CD4-positive, alpha-beta T cell (primary cell): ENCODE measurements at regions not wholly inside any gene's neighbourhood (a gene's known extent, or its start where the extent isn't known, plus 50 kb on each side); places are given as distances from the start of the nearest gene placed in this dataset.
A peak's percentile ranks its signal among the peaks of the same experiment; 100 is the strongest.

Source experiments
- ATAC-seq: fragments of 200-7000 bp; cut with Tn5 transposase; one replicate; pipeline ENCODE4 v1.10.0; 2022; ENCODE audit warnings: mild to moderate bottlenecking; ENCODE audit not compliant: poor library complexity
- CTCF ChIA-PET: fragments of 350-600 bp; sonication (Branson Sonifier 250); formaldehyde crosslinking; loops from one replicate; lab custom pipeline; 2021; ENCODE audit warnings: antibody characterized with exemption, inconsistent platforms; lab: Charles Lee
- POLR2A ChIA-PET: fragments of 350-600 bp; sonication (Branson Sonifier 250); formaldehyde crosslinking; loops from one replicate; lab custom pipeline; 2021; ENCODE audit warnings: antibody characterized with exemption, inconsistent platforms; lab: Charles Lee
- DNase-seq, 14 experiments: peaks; one replicate each; pipeline ENCODE4 v3.0.0-alpha.2; 2013 to 2020; ENCODE audit warnings: mixed read lengths in 2 of 14
- H3K27ac ChIP-seq, 2 donors: one replicate each; pipeline versions ENCODE4 v1.5.1 to v1.7.0; 2013; ENCODE audit warnings: low read length in 2 of 2, low read depth in 1 of 2, mild to moderate bottlenecking in 1 of 2
- H3K27me3 ChIP-seq, 2 experiments: 1 replicate in 1 of 2; 2 replicates in 1 of 2; pipeline versions ENCODE4 v1.6.1 to v1.7.0; 2013; ENCODE audit warnings: low read length in 2 of 2, control low read depth in 1 of 2, mild to moderate bottlenecking in 1 of 2, moderate library complexity in 1 of 2; ENCODE audit not compliant: insufficient read depth in 2 of 2, control insufficient read depth in 1 of 2
- H3K36me3 ChIP-seq: one replicate; pipeline ENCODE4 v1.6.1; 2013; ENCODE audit warnings: low read length, control low read depth; ENCODE audit not compliant: insufficient read depth
- H3K4me1 ChIP-seq: one replicate; pipeline ENCODE4 v1.6.1; 2013; ENCODE audit warnings: low read length, control low read depth; ENCODE audit not compliant: insufficient read depth
- H3K4me3 ChIP-seq: one replicate; pipeline ENCODE4 v1.5.1; 2013; ENCODE audit warnings: mild to moderate bottlenecking, low read length, moderate library complexity
- H3K9me3 ChIP-seq, 2 experiments: 1 replicate in 1 of 2; 2 replicates in 1 of 2; pipeline versions ENCODE4 v1.6.1 to v1.7.0; 2013; ENCODE audit warnings: low read length in 2 of 2, mild to moderate bottlenecking in 2 of 2, control low read depth in 1 of 2, moderate library complexity in 1 of 2; ENCODE audit not compliant: control insufficient read depth in 1 of 2, insufficient read depth in 1 of 2
- H3K27ac Mint-ChIP-seq: one replicate; pipeline ENCODE4 v1.8.0; 2020; ENCODE audit warnings: mixed read lengths
- H3K27me3 Mint-ChIP-seq: one replicate; pipeline ENCODE4 v1.8.0; 2021; ENCODE audit warnings: mixed read lengths
- H3K36me3 Mint-ChIP-seq: one replicate; pipeline ENCODE4 v1.8.0; 2021; ENCODE audit warnings: low read depth, mixed read lengths
- H3K4me1 Mint-ChIP-seq: one replicate; pipeline ENCODE4 v1.8.0; 2021; ENCODE audit warnings: low read depth, mixed read lengths
- H3K4me3 Mint-ChIP-seq: one replicate; pipeline ENCODE4 v1.8.0; 2020; ENCODE audit warnings: mild to moderate bottlenecking, mixed read lengths
- H3K9me3 Mint-ChIP-seq: one replicate; pipeline ENCODE4 v1.8.0; 2020; ENCODE audit warnings: mixed read lengths
- intact Hi-C, 2 experiments: fragments of 100-400 bp; cut with DNase I in 1 of 2; cut with micrococcal nuclease in 1 of 2; formaldehyde crosslinking; loops; one replicate each; pipeline versions ENCODE4 v1.15.1 to v1.9.0; 2023 to 2025; cut with DNase I, micrococcal nuclease
- TF ChIP-seq, protein P1 (sequence below): fragments of 200-600 bp; IDR thresholded peaks from one replicate; pipeline ENCODE4 v1.8.0; 2022; ENCODE audit warnings: antibody characterized with exemption, mild to moderate bottlenecking

DNA sequence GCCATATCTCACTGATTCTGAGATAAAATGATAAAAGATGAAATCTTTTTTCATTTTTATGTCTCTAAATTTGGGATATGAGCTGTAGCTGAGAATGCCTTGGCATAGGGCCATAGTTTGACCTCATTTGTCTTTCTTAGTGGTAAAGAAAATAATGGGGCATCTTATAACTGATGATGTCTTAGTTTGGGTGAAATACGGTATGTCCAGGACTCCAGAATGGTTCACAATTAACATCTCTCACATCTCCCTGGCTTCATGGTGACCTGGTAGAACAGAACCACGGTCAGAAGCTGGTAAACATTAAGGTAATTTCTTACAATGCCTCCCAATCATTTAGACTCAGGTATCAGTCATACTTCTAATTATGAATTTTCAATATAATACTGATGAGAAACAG lies 250.8 kb downstream of the MAT2B start:
- no peaks in the 10 kb centered on the region for H3K27me3 ChIP-seq
- ChIA-PET CTCF (no interaction called here), POLR2A (no interaction called here)
- no peaks in the 10 kb centered on the region for H3K4me1 ChIP-seq
- Mint-ChIP-seq H3K27ac (no peak overlapping the region), H3K9me3 (peaks cover 6% of the 10 kb centered on the region), H3K4me3 (no peak overlapping the region), H3K4me1 (no peaks in the 10 kb centered on the region), H3K36me3 (no peaks in the 10 kb centered on the region), H3K27me3 (no peaks in the 10 kb centered on the region)
- intact Hi-C loops: no loop called here
- DNase-seq: no peak
- ATAC-seq: no peak
- no peaks in the 10 kb centered on the region for H3K36me3 ChIP-seq
- H3K27ac ChIP-seq: no peak overlapping the region
- H3K9me3 ChIP-seq: no peaks in the 10 kb centered on the region
- H3K4me3 ChIP-seq: no peak overlapping the region
- TF ChIP-seq, protein P1, sequence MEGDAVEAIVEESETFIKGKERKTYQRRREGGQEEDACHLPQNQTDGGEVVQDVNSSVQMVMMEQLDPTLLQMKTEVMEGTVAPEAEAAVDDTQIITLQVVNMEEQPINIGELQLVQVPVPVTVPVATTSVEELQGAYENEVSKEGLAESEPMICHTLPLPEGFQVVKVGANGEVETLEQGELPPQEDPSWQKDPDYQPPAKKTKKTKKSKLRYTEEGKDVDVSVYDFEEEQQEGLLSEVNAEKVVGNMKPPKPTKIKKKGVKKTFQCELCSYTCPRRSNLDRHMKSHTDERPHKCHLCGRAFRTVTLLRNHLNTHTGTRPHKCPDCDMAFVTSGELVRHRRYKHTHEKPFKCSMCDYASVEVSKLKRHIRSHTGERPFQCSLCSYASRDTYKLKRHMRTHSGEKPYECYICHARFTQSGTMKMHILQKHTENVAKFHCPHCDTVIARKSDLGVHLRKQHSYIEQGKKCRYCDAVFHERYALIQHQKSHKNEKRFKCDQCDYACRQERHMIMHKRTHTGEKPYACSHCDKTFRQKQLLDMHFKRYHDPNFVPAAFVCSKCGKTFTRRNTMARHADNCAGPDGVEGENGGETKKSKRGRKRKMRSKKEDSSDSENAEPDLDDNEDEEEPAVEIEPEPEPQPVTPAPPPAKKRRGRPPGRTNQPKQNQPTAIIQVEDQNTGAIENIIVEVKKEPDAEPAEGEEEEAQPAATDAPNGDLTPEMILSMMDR: no peak

DNA sequence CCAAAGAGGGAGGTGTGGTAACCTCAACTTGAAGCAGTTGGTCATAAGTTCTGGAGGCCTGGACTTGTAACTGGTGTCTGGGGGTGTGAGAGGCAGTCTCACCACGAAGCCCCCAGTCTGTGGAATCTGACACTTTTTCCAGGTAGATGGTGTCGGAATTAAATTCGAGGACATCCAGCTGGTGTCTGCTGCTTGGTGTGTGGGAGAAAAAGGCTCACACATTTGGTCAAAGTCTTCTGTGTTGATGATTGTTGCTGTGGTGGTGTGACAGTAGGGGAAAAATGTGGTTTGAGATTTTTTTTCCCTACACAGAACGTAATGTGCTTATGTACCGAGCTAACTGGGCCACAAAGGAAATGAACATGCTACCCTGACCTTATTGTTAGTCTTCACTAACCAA lies 251.9 kb downstream of the MAT2B start:
- CTCF ChIA-PET: no interaction called here

DNA sequence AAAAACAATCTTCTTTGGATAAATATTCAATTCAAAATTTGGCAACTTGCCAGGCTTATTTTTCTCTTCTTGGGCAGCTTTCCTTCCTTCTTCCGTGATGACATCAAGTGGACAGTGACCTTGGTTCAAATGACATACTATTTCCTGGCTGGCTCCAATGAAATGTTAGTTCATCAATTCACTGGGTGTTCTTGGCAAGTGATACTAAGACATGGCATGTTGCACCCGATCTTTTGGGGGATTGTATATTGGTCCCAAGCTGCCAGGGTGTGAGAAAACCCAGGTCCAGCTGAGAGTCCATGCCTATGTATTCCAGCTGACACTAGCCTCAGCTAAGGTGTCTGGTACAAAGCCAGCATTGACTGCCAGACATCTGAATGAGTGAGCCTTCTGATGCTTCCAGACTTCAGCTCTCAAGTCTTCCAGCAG lies 252.9 kb downstream of the MAT2B start:
- no peaks in the 10 kb centered on the region for H3K36me3 Mint-ChIP-seq
- intact Hi-C loops: no loop called here
- Histone ChIP-seq H3K36me3 (no peaks in the 10 kb centered on the region), H3K4me1 (no peaks in the 10 kb centered on the region), H3K27me3 (no peaks in the 10 kb centered on the region), H3K4me3 (no peak overlapping the region), H3K27ac (no peak overlapping the region), H3K9me3 (no peaks in the 10 kb centered on the region)
- TF ChIP-seq, protein P1: no peak
- H3K27ac Mint-ChIP-seq: no peak overlapping the region
- H3K4me3 Mint-ChIP-seq: no peak overlapping the region
- ATAC-seq (no peak), DNase-seq (no peak)
- no peaks in the 10 kb centered on the region for H3K27me3 Mint-ChIP-seq
- no peaks in the 10 kb centered on the region for H3K4me1 Mint-ChIP-seq
- ChIA-PET POLR2A (no interaction called here), CTCF (no interaction called here)
- no peaks in the 10 kb centered on the region for H3K9me3 Mint-ChIP-seq

More for the DNA sequence above, 251.9 kb downstream of the MAT2B start:
- Mint-ChIP-seq H3K36me3 (no peaks in the 10 kb centered on the region), H3K27ac (no peak overlapping the region), H3K27me3 (no peaks in the 10 kb centered on the region), H3K4me3 (no peak overlapping the region), H3K9me3 (peaks cover 3% of the 10 kb centered on the region), H3K4me1 (no peaks in the 10 kb centered on the region)
- H3K9me3 ChIP-seq: no peaks in the 10 kb centered on the region
- POLR2A ChIA-PET: no interaction called here
- TF ChIP-seq, protein P1: no peak
- no peak overlapping the region for H3K27ac ChIP-seq
- DNase-seq (peak in 3 of 14 experiments; percentile 4 to 16 (median 8)), ATAC-seq (no peak)
- no peaks in the 10 kb centered on the region for H3K4me1 ChIP-seq
- H3K4me3 ChIP-seq: no peak overlapping the region
- H3K36me3 ChIP-seq: no peaks in the 10 kb centered on the region
- H3K27me3 ChIP-seq: no peaks in the 10 kb centered on the region
- intact Hi-C loops: no loop called here
